ENCODE measurements at regions not wholly inside any gene's neighbourhood (a gene's known extent, or its start where the extent isn't known, plus 50 kb on each side); places are given as distances from the start of the nearest gene placed in this dataset.
"Not testable (repeated sequence)": the region's sequence is repeated elsewhere in the genome, so short reads cannot be mapped to it uniquely, and the experiment has no call there.

GRCh38 chr4:169934794-169935429, 91.3 kb downstream of the MFAP3L start:
- DNase-seq (ENCODE audit: low read depth) = no peak

GRCh38 chr4:169933531-169933930, 92.7 kb downstream of the MFAP3L start:
- DNase-seq (ENCODE audit: low read depth) = no peak

DNA sequence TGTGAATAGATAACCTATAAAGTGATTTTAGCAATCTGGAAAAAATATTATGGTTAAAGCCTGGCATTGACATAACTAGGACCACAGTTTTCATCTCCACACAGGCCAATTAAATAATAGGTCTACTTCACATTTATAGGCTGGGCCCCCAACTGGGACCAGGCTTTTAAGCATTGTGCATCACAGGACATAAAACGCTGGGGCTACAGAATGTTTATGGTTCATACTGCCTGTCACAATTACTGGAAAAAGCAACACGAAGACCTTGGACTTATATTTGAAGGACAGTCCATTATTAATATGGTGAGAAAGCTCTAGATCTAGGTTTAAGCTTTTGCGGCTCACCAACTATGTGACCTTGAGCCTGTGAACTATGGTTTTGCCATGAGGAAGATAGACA, 94.2 kb downstream of the MFAP3L start:
- DNase-seq (ENCODE audit: low read depth) = no peak

- not testable (repeated sequence) for DNase-seq (ENCODE audit: low read depth)
Measured at GRCh38 chr4:169930755-169931154, 95.4 kb downstream of the MFAP3L start.

DNA sequence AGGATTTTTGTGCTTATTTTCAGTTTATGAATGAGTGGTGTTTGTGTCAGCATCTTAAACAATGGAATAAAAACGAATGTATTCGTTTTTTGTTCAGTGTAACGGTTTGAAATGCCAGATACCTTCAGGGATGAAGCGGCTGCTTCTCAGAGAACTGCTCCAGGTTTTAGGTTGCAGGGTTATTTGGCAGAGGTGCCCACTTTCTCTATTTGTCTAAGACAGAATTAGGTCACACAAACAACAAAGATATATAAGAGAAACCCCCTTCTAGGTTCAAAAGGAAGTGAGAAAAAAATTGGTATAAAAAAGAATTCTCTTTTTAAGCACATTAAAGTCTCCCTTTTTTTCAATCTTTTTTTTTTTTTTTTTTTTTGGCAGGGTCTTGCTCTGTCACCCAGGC, 98.9 kb downstream of the MFAP3L start:
- DNase-seq (ENCODE audit: low read depth) = no peak

- DNase-seq (ENCODE audit: low read depth) = no peak
Measured at GRCh38 chr4:169925678-169926077, 100.5 kb downstream of the MFAP3L start.

DNA sequence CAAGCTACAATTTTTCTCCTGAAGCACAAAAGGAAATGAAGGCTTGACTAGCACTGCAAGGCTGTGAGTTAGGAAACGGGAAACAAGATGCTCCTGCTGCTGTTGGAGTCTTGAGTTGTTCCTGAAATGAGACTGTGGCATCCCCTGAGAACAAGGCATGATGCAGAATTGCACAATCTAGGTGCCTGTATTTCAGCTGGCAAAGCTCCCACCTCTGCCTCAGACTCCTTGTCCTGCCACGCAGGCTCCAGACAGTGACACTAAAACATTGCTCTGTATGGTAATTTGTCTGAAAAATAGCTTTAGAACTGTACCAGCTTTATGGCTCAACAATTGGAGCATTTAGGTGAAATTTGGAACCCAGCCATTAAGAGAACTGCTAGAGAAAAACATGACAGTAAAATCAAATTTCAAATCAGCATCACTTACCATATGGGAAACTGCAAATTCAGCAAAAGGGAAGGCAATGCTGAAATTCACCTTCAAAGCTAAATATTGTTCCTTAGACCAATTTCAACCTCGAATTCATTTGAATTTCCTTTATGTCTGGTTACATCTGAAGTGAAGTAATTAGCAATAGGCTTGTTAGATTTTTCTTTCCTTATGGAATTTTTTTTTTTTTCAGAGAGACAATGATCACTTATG, 103.4 kb downstream of the MFAP3L start:
- no peak for DNase-seq (ENCODE audit: low read depth)

DNA sequence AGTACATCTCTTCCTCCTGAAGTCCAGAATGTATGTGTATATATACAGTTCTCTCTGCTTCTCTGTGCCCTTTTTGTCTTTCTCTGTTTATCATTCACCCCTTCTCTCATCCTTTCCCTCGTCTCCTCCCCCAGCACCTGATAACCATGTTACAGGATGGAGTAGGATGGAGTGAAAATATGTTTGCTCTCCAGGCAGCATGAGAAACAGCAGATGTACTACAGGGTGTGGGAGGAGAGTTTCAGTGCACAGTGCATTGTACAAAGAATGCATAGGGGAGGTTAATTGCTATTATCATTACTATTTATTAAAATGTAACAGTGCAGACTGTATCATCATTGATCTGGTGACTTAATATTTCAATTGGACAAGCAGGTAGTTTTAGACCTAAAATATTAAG, 104.5 kb downstream of the MFAP3L start:
- DNase-seq (ENCODE audit: low read depth) = no peak

- DNase-seq (ENCODE audit: low read depth) = no peak
Measured at GRCh38 chr4:169921237-169921636, 105.0 kb downstream of the MFAP3L start.

DNA sequence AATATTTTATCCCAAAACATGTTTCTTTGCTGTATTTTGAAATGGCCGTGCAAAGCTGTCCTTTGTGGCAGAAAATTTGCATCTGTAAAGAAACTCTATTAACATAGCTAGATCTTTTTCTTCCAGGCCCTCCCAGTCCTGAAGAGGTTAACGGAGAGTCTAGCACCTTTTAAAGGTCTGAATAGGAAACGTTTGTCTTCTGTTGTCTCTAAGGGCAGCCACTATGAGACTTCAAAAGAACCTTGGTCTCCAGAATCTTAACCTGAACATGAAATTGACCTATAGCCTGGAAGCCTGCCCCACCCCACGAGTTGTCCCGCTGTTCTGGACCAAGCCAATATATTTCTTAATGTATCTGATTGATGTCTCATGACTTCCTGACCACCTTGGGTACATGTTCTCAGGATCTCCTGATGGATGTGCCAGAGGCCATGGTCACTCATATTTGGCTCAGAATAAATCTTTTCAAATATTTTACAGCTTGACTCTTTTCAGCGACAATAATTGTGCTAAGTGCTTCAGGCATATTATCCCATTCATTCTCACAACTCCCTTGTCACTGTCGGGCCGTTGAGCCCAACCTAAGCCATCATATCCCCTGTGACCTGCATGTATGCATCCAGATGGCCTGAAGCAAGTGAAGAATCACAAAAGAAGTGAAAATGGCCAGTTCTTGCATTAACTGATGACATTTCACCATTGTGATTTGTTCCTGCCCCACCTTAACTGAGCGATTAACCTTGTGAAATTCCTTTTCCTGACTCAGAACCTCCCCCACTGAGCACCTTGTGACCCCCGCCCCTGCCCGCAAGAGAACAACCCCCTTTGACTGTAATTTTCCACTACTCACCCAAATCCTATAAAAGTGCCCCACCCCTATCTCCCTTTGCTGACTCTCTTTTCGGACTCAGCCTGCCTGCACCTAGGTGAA, 106.7 kb downstream of the MFAP3L start:
- DNase-seq (ENCODE audit: low read depth) = not testable (repeated sequence)

GRCh38 chr4:169915545-169915944, 110.7 kb downstream of the MFAP3L start:
- no peak for DNase-seq (ENCODE audit: low read depth)

- no peak for DNase-seq (ENCODE audit: low read depth)
Measured at GRCh38 chr4:169914866-169915265, 111.3 kb downstream of the MFAP3L start.

DNA sequence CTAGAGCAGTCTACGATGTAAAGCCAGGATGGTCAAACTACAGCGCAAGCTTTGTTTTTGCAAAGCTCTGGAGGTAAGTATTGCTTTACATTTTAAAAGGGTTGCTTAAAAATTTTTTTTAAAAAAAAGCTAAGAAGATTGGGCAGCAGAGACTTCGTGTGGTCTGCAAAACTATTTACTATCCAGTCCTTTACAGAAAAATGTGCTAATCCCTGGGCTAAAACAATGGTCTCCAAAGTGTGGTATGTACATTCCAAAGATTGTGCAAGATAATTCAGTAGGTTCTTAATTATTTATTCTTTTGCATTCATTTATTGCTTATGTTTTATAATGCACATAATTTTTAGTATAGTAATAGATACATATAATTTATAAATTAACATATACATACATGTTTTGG, 113.2 kb downstream of the MFAP3L start:
- no peak for DNase-seq (ENCODE audit: low read depth)

DNA sequence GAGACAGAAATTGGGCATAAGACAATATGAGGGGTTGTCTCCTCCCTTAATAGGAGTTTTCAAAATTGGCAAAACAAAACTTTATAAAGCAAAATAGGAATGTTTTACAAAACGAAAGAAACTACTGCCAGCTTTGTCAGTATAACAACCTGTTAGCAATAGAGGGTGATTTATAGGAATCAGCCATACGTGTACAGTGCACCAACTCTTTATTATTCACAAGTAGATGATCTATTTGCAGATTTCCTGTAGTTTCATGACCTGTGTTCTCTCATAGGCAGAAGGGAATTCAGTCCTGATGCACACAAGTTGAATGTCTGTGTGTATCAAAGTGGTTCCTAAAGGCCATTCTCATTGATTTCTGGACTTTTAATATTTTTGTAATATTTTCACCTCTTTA, 116.3 kb downstream of the MFAP3L start:
- no peak for DNase-seq (ENCODE audit: low read depth)

DNA sequence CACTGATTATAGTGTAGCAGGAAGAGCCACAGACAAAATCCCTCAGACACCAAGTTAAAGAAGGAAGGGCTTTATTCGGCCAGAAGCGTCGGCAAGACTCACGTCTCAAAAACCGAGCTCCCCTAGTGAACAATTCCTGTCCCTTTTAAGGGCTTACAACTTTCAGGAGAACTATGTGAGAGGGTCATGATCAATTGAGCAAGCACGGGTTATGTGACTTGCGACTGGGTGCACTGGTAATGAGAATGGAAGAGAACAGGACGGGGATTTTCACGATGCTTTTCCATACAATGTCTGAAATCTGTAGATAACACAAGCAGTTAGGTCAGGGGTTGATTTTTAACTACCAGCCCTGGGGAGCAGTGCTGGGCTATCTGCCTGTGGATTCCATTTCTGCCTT, 116.7 kb downstream of the MFAP3L start:
- no peak for DNase-seq (ENCODE audit: low read depth)

DNA sequence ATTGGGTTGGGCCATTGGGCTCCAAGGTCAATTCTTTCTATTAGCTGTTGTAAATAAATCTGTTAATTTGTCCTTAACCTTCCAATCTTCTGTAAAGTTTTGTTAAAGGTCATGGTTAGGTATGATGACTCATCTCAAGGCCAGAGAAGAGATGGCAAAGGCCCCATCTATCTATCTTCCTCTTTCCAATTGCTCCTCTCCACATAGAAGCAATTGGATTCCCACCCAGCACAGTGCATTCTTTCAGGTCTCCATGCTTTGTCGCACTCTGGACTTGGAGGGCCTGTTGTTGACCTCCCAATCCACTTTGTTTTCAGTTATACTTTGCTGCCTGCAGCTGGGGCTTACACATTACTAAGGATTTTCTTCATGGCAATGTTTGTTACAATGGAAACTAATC, 118.5 kb downstream of the MFAP3L start:
- DNase-seq (ENCODE audit: low read depth) = no peak

DNA sequence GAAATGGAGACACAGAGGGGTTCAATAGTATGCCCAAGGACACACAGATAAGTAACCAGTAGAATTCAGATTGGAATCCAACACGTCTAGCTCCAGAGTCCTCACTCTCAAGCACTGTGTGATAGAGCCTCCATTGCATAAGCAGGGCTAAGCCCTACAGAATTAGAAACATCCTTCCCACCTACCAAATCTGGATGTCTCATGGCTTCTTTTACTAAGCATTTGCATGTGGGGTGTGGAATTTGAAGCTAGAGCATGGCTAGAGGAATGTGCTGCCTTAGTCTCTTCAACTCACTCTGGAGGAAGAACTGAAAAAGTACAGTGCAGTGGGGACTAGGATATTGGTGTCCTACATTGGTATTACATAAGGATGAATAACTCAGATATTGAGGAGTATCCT, 119.4 kb downstream of the MFAP3L start:
- no peak for DNase-seq (ENCODE audit: low read depth)

DNA sequence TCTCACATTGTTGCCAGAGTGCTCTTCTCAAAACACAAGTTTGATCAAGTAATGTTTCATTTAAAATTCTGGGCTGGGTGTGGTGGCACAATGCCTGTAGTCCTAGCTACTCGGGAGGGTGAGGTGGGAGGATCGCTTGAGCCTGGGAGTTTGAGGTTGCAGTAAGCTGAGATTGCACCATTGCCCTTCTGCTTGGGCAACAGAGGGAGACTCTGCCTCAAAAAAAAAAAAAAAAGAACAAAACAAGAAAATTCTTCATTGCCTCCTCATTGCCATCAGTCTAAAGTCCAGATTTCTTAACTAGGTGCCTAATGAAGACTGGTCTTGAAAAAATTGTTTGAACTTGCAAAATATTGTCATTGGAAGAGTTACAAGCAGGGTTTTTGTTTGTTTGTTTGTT, 120.1 kb downstream of the MFAP3L start:
- no peak for DNase-seq (ENCODE audit: low read depth)

DNA sequence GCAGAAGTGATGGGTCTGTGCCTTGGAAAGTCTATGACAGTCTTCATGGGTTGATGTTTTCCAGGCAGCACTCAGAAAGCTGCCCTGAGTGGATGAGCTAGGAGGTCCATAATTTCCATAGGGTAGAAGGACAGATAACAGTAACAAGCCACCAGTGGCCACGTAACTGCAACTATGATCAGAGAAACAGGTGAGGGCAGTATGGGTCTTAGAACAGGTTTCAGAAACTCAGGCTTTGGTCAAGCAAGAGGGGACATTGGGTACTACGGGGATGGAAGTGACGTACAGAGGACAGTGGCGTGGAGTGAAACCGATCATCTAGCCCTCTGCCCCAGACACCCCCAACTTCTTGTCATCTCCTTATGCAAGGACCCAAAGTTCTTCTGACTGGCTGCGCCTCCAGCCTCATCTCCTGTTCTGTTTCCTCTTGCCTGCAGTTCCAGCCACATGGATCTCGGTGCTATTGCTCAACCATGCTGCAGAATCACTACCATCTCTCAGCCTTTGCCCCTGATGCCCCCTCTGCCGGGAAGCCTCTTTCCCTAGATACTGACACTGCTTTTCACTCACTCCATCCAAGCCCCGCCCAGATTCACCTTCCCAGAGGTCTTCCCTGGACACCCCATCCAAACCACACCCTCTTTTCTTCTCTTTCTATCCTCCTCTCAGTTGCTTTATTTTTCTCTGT, 123.4 kb downstream of the MFAP3L start:
- DNase-seq (ENCODE audit: low read depth) = no peak

DNA sequence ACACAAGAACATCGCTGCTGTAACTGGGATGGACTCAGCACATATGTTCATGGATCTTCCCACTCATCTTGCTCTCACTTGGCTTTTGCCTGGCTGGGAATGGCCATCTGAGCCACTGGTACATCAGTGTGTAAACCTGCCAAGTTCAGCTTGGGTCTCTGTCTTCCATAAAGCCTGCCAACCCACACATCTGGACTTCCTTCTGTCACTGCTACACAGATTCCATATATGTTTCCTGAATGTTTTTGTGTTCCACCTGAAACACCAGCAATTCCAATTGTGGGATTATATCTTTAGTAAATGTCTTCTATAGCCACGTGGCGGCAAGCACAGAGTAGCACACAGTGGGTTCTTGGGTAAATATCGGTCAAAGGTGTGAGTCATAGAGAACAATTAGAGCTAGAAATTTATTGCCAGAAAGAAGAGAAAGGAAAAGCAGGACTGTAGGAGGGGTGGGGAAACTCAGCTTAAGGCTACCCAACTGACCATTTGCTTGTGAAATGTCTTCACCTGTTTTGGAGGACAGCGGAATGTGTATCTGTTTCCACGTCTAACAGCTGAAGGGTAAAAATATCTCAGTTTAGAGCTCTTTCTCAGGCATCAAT, 125.9 kb downstream of the MFAP3L start:
- DNase-seq (ENCODE audit: low read depth) = no peak

DNA sequence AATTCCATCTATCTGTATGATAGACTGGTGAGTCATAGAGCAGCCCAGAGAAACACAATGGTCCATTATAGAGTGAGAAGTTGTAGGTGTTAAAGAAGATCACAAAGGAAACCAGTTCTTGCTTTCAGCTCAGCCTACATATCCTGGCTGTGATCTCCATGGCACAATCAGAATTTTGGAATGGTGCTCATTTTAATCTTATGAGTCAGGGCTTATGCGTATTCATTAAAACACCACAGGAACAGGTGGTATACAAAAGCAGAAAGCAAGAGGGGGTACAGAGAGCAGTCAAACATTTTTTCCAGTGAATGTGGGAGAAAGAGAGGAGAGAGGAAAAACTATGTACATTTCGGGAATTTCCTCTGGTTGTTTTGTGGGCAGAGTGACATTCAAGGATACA, 126.9 kb downstream of the MFAP3L start:
- DNase-seq (ENCODE audit: low read depth) = no peak

GRCh38 chr4:169898095-169898494, 128.1 kb downstream of the MFAP3L start:
- DNase-seq (ENCODE audit: low read depth) = no peak

Data from forelimb muscle (tissue), 1 donor.